ENCODE measurements at regions not wholly inside any gene's neighbourhood (a gene's known extent, or its start where the extent isn't known, plus 50 kb on each side); places are given as distances from the start of the nearest gene placed in this dataset.

DNA sequence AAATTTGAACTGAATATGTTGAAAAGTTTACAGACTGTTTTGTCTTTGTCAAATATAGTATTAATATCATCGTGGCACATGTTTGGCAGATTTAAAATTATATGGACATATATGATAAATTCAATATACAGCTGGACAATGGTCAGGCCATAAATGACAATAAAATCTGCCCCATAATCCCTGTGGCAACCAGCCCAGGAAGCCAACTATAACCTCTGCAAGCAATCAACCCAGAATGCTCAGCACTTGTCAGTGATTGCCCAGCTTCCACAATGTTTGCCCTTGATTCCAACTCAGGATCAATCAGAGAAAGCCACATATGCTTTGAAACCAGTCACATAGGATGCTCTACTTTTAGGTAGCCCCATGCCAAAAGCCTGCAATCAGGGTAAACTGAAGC lies 671.9 kb downstream of the SUCLG1 start:
- DNase-seq (ENCODE audit: low spot score): no peak

DNA sequence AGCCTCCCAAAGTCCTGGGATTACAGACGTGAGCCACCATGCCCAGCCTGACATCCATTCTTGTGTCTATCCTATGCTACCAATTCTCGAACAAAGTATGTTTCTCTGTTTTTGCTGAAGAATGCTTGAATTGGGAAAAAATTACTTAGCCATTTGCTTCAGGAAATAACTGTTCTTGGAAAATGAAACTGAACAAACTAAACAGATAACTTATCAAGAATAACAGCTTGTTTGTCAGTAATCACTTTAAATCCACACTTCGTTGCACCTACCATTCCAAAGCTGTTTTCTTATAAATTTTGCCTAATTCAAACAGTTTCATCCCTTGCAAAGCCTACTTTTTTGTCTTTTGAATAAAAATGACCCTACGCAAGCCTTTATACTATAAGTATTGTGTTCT lies 672.9 kb downstream of the SUCLG1 start:
- DNase-seq (ENCODE audit: low spot score): no peak

DNA sequence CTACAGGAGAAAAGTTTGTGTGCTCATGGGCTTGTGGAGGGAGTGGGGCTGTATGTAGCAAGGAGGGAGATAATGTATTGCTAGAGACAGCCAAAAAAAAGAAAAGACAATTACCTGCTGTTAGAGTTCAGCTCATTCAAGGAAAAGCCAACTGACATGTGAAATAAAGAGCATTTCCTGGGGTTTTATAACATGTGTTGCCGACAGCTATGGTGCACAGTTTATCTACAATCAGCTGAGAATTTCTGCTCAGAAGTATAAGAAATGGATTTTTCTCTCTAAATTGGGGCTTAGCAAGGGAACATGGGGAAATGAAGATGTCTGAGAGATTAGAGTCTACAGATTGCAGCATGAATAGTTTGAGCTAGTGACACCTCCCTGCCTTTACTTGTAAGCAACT lies 674.1 kb downstream of the SUCLG1 start:
- no peak for DNase-seq (ENCODE audit: low spot score)

DNA sequence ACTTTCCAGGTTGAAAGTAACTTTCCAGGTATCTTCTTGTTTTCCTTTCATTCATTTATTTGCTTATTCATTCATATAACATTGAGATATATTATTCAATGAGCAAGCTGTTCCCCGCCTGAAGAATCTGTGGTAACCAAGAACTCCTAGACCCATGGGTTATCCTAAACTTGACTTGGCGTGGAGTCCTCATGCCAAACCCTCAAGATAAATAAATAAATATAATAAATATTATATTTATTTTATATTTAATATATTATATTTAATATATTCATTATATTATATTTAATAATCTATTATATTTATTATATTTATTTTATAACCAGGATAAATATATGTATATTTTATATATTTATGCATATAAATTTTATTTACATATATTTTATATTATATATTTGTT lies 674.8 kb downstream of the SUCLG1 start:
- no peak for DNase-seq (ENCODE audit: low spot score)

DNA sequence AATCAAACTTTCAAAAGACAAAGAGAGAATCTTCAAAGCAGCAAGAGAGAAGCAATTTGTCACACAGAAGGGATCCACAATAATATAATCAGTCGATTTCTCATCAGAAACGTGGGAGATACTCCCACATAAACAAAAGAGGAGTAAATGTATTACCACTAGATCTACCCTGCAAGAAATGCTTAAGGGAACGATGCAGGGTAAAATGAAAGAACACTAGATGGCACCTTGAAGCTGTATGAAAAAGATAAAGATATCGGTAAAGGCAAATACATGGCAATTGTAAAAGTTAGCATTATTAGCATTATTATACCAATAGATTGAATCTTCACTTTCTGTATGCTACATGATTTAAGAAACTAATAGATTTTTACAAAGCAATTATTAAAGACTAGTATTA lies 677.0 kb downstream of the SUCLG1 start:
- DNase-seq (ENCODE audit: low spot score): no peak

DNA sequence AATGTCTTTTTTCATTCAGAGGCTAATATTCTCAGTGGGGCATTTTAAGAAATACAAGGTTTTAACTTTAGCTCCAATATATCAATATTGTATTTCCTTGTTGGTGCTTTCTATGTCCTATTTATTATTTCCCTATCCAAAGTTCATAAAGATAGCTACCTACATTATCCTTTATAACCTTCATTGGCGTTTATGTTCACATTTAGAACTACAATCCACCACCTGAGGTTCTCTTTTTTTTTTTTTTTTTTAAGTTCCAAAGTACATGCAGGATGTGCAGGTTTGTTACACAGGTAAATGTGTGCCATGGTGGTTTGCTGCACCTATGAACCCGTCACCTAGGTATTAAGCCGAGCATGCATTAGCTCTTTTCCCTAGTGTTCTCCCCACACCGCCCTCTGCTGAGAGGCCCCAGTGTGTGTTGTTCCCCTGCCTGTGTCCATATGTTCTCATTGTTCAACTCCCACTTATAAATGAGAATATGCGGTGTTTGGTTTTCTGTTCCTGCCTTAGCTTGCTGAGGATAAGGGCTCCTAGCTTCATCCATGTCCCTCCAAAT lies 694.6 kb downstream of the SUCLG1 start:
- no peak for DNase-seq (ENCODE audit: low spot score)

DNA sequence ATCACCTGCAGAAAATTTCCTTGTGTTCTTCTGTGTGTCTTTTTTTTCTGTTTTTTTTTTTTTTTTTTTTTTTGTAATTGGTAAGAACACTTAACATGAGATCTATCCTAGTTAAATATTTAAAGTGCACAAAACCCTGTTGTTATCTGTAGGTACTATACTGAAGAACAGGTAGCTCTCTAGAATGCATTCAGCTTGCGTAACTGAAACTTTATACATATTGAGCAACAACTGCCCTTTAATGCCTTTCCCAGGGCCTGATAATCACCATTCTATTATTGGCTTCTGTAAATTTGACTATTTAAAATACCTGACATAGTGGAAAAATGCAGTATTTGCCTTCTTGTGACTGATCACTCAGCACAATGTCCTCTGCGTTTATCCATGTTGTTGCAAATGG lies 701.8 kb downstream of the SUCLG1 start:
- DNase-seq (ENCODE audit: low spot score): no peak

DNA sequence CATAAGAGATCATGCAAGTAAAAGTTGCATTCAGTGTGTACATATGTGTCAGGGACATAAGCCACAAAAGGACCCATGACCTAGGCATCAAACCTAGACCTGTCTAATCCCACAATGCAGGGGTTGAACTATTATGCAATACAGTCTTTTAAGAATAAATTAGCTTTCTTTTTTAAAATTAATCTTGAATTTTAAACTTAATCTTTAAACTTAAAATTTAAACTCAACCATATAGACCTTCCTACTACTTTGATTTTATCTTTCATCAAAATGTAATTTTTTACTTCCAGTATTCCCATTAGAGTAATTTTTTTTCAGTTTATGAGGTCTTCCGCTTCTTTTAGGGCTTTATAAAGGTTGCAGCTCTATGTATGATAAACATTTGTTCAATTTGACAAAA lies 702.9 kb downstream of the SUCLG1 start:
- no peak for DNase-seq (ENCODE audit: low spot score)

DNA sequence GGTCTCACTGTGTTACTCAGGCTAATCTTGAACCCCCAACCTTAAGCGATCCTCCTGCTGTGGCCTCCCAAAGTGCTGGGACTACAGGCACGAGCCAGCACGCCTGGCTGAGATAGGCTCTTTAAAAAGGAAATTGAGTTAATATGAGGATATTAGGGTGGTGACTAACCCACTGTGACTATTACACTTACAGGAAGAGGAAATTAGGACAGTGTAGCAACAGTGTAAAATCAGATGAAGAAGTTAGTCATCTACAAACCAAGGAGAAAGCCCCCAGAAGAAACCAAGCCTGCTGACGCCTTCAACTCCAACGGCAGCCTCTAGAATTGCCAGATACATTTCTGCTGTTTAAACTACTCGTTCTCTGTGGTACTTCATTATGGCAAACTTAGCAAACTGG lies 711.9 kb downstream of the SUCLG1 start:
- DNase-seq (ENCODE audit: low spot score): no peak

DNA sequence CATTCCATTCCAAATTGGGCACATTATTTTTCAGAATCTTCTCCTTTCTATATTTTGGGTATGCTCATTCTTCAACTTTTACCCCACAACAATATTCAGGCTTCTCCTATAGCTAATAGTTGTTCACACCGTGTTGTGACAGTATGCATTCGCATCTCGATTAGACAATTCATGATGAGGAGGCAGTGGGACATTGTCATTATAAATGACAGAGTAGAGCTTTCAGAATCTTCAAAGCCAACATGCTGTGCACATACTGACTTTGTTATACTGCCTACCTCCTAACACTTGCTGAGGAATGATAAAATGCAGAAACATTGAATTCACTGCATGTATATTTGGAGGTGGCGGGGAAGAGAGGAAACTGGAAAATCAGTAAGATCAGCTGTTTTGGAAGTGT lies 714.2 kb downstream of the SUCLG1 start:
- DNase-seq (ENCODE audit: low spot score): no peak

DNA sequence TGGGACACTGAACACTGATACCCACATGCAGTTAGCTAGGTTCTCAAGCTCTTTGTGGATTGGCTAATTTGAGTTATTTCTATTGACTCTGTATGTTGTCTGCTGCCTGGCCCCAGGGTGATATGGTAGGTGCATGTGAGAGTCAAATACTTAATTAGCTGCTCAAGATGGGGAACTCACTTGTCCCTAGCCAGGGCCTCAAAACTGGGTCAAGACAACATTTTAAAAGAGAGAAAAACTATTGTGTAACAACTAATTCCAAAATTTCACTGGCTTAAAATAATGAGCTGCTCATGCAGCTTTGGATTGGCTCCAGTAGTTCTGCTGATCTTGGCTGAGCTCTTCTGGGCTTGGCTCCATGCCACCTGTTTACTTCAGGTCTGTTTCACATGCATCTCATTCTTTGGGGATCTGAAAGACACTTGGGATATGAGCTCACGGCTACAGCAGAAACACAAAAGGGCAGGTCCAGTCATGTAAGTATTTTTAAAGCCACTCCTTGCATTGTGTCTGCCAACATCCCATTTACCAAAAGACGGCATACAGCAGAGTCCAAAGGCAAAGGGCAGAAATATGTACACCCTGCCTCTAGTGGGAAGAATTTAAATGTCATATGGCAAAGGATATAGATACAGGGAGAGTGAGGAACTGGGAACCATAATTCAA lies 716.8 kb downstream of the SUCLG1 start:
- DNase-seq (ENCODE audit: low spot score): no peak

DNA sequence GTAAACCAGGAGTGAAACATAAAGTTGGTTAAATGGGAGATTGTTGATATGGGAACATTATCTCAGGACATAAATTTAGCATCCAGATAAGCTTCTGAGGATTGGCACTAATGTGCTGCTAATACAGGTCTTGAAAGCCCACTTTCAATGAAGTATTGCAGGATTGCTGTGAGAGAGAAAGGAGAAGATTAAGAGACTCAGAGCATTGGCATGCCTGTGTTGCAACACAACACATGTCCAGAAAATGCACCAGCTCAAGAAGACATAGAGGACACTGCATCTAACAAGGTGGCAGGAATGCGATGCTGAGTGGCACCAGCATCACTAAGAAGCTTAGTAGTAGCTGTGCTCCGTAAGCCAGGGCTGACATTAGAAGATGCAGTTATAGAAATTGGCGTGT lies 728.9 kb downstream of the SUCLG1 start:
- no peak for DNase-seq (ENCODE audit: low spot score)

DNA sequence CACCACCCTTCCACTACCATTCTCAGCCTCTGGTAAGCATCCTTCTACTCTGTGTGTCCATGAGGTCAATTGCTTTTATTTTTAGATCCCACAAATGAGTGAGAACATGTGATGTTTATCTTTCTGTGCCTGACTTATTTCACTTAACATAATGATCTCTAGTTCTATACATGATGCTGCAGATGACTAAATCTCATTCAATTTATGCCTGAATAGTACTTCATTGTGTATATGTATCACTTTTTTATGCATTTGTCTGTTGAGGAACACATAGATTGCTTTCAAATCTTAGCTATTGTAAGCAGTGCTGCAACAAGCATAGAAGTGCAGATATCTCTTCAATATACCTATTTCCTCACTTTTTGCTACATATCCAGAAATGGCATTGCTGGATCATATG lies 733.3 kb downstream of the SUCLG1 start:
- DNase-seq (ENCODE audit: low spot score): no peak

DNA sequence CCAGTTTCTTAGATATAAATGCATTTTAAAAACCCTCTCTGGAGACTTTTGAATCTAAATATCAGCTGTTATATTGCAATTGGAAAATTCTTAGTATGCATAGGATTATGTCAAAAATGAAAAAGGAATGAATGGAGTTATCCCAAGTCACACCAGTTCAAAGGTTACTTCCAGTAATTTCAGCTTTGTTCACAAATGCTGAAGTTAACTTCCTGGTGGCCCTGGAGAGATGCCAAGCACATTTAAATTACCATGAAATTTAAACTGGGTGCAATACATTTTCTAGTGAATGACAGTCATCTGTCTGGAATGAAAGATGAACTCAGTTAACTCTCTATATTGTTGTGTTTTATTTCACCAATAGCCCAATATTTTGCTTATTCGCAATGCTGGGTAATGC lies 753.9 kb downstream of the SUCLG1 start:
- no peak for DNase-seq (ENCODE audit: low spot score)

DNA sequence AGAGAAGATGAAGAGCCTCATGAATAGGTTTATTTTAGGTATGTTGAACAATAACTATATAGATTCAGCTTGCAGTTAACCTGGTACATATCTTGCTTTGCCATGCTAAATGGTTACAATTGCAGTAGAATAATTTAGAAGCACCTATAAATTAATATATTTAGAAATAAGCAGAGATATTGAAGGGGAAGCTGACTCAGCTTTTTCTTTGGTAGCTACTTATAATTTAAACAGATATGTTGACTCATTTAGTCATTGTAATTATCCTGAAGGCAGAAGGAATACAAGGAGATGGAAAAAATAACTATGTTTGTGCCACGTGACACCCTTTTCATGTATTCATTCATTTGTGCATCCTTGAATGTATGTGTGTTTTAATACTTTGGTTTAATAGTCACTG lies 755.5 kb downstream of the SUCLG1 start:
- DNase-seq (ENCODE audit: low spot score): no peak

DNA sequence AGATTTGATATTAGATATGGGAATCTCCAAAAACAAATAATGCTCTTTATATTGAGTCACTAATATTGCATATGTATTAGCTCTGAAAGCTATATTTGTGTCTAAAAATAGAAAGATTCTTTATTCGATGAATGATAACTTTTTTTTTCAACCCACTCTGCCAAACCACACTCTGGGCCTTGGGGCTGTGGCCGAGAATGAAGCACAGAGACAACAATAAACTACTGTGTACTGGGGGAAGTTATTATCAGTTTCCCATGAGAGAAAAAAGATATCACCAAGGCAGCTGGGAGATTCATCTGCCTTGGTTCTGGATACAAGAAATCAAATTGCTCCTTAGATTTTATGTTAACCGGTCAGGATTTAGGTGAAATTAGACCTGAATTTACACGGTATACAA lies 762.2 kb downstream of the SUCLG1 start:
- DNase-seq (ENCODE audit: low spot score): no peak

DNA sequence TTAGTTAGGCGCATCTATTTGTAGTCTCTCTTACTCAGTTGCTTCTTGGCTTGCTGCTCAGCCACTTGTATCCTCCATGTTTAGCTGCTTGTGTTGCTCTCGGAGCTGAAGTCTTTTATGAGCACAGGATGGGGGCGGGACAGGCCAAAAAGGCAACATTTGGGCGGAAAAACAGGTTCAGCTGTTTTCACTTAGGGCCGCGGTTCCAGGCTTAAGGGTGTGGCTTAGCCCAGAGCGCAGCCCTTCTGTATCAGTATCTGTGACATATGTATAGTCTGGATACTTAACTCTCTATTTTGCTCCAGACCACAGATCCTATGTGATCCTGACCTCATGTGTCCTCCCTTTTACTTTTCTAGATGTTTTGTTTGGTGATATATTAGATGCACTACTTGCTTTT lies 763.5 kb downstream of the SUCLG1 start:
- no peak for DNase-seq (ENCODE audit: low spot score)

DNA sequence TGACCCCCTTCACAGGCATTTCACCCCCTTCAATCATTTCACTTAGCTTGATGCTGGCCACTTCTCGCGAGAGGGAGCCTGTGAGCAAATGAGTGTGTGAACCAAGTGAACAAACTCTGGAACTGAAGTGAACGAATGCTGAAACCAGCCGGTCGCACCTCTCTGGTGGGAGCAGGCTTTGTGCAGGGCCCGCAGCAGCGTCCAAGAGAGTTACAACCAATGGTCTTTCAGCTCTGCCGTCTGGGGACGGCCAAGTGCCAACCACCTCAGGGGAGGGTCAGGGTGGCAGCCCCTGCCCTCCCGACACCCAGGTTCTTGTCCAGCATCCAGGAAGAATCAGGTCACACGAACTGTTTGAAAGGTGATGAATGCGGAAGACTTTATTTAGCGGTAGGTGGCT lies 764.0 kb downstream of the SUCLG1 start:
- DNase-seq (ENCODE audit: low spot score): no peak

DNA sequence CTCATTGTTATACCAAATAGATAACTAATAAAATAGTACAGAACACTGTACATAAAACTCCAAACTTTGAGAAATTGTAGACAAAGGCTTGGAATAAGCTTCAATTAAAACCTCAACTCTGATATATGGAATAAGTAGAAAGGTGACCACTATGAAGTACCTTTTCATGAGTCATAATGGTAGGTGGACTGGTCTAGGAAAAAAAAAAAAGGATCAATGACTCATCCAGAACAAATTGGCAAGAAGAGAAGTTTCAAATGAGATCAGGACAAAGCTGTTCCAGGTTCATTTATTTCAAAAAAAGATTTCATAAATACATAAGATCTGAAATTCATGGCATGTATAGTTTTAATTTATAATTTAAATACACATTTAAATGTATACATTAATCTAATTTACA lies 769.7 kb downstream of the SUCLG1 start:
- DNase-seq (ENCODE audit: low spot score): no peak

DNA sequence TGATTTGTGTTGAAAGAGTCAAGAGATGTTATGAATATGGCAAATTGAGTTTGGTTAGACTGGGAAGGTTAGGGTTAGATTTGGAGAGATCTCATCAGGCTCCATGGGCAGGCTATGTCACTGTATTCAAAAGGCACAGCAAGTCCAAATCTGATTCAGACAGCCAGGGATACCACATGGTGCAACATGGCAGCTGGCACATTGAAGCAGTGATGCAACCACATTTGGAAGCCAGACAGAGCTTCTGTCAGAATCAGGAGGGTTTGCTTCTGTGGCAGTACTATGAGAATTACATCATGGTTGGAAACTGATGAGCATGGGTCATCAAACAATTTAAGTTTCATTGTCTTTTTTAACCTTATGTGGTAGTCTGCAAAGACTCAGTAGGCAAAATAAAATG lies 772.2 kb downstream of the SUCLG1 start:
- no peak for DNase-seq (ENCODE audit: low spot score)

DNA sequence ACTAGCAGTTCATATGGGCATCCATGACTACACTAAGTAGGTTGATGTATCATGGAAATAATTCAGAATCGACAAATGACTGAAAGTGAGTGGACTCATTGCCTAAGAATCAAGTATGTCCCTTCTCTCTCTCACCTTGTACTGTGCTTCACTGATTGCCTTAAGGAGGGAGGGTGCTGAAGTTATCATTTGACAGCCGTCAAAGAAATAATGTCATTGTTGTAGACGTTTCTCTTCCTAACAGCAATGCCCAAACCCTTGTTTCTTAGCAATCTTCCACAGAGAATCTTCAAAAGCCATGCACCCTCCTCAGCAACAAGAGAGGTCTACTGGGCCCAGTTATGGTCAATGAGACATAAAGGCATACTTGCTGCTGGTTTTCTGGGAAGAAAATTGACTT lies 785.0 kb downstream of the SUCLG1 start:
- no peak for DNase-seq (ENCODE audit: low spot score)

DNA sequence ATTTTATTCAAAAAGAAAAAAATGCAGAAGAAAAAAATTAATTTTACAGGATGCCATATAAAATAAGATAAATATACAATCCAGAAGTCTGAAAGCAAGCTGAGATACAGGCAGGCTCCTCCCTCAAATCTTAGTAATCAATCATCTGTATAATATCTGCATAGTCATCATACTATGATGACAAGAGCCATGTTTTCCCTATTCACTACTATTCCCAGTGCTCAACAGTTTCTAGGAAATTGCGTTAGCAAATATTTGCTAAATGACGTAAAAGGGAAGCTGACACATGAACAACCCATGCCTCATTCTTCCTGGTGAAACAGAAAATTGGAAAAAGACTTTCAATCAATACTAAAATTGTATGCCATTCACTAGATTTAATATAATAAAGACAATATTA lies 793.2 kb downstream of the SUCLG1 start:
- no peak for DNase-seq (ENCODE audit: low spot score)

DNA sequence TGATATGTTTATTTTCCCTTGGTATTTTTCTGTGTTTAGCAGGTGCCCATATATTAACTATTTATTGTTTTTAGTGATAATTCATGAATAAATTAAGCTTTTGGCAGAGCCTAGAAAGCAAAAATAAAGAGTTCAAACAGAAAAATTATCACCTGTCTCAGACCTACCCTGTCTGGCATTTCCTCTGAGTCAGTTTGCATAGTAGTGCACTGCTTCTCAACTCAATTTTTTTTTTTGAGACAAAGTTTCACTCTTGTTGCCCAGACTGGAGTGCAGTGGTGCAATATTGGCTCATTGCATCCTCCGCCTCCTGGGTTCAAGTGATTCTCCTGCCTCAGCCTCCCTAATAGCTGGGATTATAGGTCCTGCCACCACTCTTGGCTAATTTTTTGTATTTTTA lies 793.9 kb downstream of the SUCLG1 start:
- no peak for DNase-seq (ENCODE audit: low spot score)

DNA sequence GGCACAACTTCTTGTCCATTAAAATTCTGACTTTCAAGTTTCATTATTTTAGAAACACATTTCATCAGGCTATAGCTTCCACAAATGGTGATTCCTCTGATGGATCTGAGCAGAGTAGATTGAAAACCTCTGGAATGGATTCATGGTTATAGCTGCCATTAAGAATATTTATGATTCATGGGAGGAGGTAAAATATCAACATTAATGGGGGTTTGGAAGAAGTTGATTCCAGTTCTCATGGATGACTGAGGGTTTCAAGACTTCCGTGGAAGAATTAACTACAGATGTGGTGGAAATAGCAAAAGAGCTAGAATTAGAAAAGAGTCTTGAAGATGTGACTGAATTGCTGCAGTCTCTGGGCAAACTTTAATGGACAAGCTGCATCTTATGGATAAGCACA lies 797.4 kb downstream of the SUCLG1 start:
- no peak for DNase-seq (ENCODE audit: low spot score)

Data from ureter (tissue), 1 donor.